ENCODE measurements at regions not wholly inside any gene's neighbourhood (a gene's known extent, or its start where the extent isn't known, plus 50 kb on each side); places are given as distances from the start of the nearest gene placed in this dataset.

DNA sequence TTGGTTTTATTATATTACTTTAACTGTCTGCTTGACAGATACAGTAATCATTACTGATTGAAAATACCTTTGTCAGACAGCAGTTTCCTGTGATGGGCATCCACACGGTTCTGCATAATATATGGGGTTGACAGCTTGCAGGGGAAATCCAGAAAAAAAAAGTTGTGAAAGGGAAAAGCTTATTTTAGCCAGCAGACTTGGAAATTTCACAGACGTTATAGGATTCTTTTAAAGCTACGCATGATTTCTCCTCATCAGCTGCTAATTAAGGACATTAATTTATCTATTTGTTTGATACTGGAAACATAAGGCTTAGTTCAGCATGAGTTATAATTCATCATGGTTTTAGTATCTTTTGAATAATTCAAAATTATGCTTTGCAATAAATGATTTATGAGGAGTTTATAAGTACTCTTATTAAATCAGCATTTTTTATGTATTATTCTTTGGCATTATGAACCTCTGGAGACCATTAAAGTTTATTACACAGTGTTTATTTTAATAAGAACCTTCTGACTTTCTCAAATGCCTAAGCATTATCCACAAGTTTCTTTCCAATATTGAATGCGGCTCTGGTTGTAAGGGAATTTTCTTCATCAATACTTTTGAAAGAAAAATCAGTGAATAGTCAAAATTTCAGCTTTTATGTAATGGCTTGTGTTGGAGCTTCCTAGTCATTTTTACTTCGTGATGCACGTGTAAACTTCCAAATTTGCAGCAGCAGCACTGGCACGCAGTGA lies 235.3 kb upstream of the KCNK2 start:
- H3K4me3 ChIP-seq (ENCODE audit: low read depth, low read length) = no peak overlapping the region
- no peak for TF ChIP-seq CTCF (conservative IDR thresholded peaks at IDR 0.05; ENCODE audit: low read depth, low read length)
- DNase-seq (ENCODE audit: low read depth) = no peak

GRCh38 chr1:214848101-214848500 lies 234.4 kb upstream of the KCNK2 start:
- no peak overlapping the region for H3K4me3 ChIP-seq (ENCODE audit: low read depth, low read length)
- no peak for TF ChIP-seq CTCF (conservative IDR thresholded peaks at IDR 0.05; ENCODE audit: low read depth, low read length)
- DNase-seq (ENCODE audit: low read depth) = no peak

DNA sequence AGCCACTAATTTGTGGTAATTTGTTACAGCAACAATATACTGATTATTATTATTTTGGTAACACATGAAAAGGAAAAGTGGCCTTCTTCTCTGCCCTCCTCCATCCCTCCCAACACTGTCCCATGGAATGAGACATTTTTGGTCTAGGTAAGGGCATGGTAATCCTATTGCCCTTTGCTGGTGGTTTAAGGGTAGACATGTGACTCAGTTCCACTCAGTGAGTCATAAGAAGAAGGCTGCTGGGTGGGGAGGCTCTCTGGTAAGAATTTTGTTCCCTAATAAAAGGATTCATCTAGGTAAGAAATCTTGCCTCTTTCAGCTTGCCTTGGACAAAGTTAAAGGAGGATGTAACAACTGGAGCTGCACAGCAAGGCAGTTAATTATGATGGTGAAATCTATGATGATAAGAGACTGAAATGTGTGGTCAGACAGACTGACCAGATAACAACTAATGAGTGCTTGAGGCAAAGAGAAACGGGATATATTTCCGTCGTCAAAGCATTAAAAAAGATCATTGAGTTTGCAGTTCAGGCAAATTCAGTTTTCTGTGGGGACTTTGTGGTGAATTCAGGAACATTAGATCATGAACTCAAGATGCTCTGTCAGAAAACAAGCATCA lies 232.0 kb upstream of the KCNK2 start:
- TF ChIP-seq CTCF (conservative IDR thresholded peaks at IDR 0.05; ENCODE audit: low read depth, low read length) = no peak
- DNase-seq (ENCODE audit: low read depth) = no peak
- no peak overlapping the region for H3K4me3 ChIP-seq (ENCODE audit: low read depth, low read length)

DNA sequence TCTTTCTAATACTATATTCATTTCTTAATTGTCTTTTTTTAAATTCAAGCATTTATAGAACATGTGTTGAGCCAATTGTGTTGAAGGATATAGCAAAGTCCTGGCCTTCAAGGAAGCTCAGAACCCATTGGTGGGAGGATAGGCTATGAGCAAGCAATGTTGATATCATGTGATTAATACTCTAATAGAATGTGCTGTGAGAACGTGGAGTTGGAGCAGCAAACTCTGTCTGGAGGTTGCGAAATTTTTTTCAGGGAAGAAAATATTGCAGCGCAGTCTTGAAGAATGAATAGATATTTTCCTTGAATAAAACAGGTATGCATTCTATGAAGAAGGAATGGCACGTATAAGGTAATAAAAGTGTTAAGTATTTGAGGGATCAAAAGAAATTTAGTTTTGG lies 229.2 kb upstream of the KCNK2 start:
- no peak overlapping the region for H3K4me3 ChIP-seq (ENCODE audit: low read depth, low read length)
- no peak for TF ChIP-seq CTCF (conservative IDR thresholded peaks at IDR 0.05; ENCODE audit: low read depth, low read length)
- no peak for DNase-seq (ENCODE audit: low read depth)

- no peak for TF ChIP-seq CTCF (conservative IDR thresholded peaks at IDR 0.05; ENCODE audit: low read depth, low read length)
- no peak overlapping the region for H3K4me3 ChIP-seq (ENCODE audit: low read depth, low read length)
- no peak for DNase-seq (ENCODE audit: low read depth)
Observed at GRCh38 chr1:214854126-214854875, 228.2 kb upstream of the KCNK2 start.

DNA sequence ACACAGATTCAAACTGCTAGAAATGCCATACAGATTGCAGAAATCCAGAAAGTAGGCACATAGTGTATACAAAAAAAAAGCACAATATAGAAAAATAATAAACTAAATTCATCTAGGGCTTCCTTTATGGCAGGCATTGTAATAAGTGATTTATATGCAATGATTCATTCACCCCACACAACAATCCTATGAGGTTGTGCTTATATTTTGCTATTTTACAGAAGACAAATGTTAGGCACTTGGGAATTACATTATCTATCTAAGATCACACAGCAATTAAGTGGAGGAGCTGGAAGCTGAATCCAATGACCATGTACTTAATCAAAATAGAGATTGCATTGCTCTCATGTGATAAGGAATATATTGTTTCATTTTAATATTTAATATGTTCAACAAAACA lies 225.7 kb upstream of the KCNK2 start:
- no peak overlapping the region for H3K4me3 ChIP-seq (ENCODE audit: low read depth, low read length)
- no peak for DNase-seq (ENCODE audit: low read depth)
- no peak for TF ChIP-seq CTCF (conservative IDR thresholded peaks at IDR 0.05; ENCODE audit: low read depth, low read length)
